Stimulated activated CD4-positive, alpha-beta T cell treated with anti-CD3 and anti-CD28 coated beads, Interleukin-1b, Interleukin-23, amount 100 ng/mL, for 48 hours (primary cell): ENCODE measurements at regions not wholly inside any gene's neighbourhood (a gene's known extent, or its start where the extent isn't known, plus 50 kb on each side); places are given as distances from the start of the nearest gene placed in this dataset.

Source experiments
- DNase-seq: peaks from one replicate; pipeline ENCODE4 v3.0.0-alpha.2; 2020

GRCh38 chr2:83602753-83603152 is 856.3 kb downstream of the SUCLG1 start:
- no peak for DNase-seq

GRCh38 chr2:83596592-83597282 is 862.3 kb downstream of the SUCLG1 start:
- no peak for DNase-seq

- DNase-seq, result no peak
Observed at GRCh38 chr2:83595926-83596325, 863.2 kb downstream of the SUCLG1 start.

DNA sequence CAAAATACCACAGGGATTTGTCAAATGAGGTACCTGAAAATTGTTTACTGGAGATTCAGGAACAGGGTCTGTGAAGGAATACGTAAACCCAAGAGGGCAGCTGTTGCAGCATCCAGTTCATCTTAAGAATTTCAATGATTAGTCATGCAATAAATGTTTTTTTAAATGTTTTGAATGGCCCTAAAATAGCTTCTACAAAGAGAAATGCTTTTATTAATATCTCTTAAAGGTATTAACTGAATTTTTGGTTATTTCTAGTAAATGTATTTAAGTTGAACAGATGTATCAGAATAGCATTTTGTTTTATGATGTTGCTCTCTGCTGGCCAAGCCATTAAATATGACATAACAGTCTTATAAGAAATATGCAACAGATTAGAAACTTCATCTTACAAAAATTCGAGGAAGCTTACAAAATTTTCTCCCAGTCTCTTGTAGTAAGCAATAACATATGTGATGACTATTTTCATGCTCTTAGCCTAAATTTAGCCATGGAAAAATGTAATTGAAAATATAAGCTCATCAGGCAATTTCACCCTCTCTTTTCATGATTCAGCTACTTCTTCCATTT is 863.9 kb downstream of the SUCLG1 start:
- no peak for DNase-seq

DNA sequence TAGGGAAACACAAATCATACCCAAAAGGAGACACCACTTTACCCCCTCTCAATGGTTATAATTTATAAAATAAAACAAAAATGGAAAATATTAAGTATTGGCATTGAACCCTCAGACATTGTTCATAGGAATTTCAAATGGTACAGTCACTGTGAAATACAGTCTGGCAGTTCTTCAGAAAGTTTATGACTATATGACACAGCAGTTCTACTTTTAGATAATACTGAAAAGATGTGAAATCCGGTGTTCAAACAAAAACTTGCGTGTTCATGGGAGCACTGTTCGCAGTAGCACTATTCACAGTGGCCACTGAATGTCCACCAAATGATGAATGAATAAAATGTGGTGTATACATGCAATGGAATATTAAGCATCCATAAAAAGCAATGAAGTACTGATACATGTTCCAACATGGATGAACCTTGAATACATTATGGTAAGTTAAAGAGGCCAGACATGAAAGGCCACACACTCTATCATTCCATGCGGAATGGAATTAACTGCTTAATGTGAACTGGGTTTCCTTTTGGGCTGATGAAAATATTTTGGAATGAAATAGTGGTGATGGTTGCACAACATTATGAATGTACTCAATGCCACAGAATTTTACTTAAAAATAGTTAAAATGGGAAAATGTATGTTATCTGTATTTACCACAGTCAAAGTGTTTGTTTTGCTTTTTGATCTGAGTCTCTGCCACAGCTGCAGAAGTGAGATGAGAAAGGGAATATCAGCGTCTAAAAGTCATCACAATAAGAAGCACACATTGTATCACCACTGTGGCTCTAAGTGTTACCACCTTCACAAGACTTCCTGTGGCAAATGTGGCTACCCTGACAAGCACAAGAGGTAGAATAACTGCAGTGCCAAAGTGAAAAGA is 864.6 kb downstream of the SUCLG1 start:
- DNase-seq, result no peak

DNA sequence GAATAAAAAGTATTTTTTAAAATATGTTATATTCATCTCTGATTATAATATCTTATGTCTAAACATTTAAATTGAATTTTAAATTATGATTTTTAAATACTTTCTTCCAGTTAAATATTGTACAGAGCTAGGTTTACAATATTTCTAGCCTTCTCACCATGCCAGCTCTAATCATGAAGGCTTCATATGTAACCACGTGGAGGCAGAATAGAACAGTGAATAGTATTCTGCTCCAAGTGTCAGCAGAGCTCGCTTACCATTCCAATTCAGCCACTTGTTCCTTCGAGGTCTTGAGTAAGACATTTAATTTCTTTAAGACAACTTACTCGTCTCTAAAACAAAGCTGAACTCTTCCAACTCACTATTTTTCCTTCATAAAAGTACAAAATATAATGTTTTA is 871.8 kb downstream of the SUCLG1 start:
- DNase-seq, result no peak

DNA sequence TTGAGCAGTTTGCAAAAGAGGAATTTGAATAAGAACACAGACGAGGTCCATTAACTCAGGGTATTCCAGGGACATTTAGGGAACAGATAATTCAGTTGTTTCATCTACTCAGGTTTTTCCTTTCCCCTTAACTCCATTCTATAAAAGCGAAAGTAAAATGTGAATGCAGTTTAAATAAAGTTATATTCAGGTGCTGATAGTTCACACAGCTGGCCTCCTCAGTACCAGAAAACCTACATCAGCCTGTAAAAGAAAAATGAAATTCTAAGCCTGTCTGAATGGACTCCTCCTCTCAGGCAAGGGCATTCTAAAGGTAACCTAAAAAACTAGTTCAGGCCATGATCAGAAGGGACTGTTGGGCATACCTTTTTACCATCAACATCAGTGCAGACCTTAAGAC is 873.8 kb downstream of the SUCLG1 start:
- no peak for DNase-seq

DNA sequence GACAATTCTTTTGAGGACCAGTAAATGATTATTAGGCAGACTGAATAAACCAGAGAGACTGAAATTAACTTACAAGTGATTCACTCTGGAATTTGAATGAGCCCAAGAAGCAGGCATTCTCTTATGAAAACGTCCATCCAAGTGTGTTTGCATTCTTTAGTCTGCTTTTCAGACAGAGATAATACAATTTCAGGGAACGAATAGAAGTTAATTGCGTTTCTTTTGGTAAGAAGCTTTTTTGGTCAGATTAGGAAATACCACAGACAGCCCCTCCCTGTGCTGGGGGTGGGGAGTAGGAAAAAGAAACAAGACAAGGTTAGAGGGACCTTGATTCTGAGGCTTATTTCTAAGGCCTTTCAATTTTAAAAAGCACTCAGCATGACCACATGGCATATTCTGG is 874.4 kb downstream of the SUCLG1 start:
- no peak for DNase-seq

- DNase-seq, result no peak
Observed at GRCh38 chr2:83582589-83582988, 876.5 kb downstream of the SUCLG1 start.

GRCh38 chr2:83579507-83579906 is 879.6 kb downstream of the SUCLG1 start:
- DNase-seq, result no peak

DNA sequence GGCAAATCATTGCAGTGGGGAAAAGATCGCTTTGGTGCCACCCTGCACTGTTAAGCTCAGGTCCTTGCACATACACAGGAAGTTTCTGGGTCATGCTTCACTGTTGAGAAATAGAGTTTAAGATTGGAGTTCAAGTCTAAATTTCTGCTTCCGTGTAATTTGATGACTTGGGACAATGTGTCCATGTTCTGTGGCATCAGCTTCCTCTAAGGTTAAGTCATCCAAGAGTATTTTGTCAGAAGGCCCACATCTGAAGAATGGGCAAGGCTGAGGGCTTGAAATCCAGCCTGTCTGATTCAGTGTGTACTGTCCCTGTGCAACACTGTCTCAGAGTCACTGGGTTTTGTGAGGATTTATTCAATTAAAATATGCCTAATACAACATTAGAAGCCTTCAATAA is 880.7 kb downstream of the SUCLG1 start:
- DNase-seq, result no peak

DNA sequence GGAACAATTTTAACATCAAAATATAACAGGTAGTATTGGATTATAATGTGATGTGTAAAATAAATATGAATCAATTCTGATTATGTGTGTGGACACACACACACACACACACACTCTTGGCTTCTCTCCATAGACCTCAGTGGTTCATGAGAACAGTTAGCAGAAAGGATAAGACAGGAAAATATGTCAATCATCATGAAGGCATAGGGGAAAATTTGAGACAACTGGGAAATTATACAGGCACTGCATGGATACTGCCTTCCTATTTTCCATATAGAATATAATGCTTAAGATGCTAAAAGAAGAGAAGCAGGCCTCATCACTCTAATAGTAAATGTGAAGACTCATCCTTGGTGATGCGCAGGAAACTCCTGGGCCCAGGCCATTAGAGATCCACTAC is 884.5 kb downstream of the SUCLG1 start:
- DNase-seq, result no peak

DNA sequence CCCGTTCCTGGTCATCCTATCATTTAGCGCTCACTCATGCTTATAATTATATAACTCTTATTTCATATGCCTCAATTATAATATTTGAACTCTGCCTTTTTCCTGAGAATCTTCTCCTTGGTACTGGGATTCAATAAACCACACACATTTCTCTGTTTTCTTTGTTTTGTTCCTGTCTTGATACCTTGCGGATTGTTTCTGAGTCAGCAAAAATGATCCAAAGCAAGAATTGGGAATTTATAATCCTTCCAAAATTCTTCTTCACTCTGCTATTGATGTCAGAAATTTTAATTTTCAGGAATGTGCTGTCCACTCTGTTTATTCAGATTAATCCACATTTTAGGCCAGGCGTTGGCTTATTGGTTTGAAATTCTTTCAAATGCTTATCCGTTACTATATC is 886.0 kb downstream of the SUCLG1 start:
- no peak for DNase-seq

DNA sequence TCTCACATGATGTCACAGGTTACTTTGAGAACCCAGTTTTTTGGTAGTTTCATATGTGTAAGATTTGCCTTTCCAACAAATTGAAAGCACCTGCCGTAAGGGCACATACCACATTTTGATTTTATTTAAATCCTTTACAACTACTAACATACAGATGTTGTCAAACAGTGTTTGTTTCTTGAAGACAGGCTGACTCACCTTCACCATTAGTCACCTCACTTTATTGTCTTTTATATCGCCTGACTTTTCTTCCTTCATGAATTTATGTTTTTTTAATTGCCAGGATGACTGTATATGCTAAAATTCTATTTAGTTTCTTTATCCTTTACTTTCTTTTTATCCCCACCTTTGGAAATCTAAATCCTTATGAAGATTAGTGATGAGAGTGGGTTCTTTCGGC is 886.7 kb downstream of the SUCLG1 start:
- DNase-seq, result no peak

- no peak for DNase-seq
Observed at GRCh38 chr2:83567551-83567950, 891.5 kb downstream of the SUCLG1 start.

DNA sequence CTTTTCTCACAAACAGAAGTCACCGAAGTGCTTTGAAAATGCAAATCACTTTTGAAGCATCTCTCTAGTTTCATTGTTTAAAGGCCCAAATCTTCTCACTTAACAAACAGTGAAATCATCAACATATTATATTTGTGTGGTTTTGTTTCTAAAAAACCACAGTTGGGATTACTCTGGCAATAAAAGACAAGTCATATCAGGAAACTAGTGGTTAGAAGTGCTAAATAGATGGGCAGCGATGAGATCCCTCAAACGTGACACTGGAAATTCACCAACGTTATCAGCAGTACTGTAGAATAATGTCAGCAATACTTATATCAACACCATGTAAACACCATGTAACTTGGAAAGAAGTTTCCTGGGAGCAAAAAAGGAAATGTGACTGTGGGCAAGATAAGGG is 893.5 kb downstream of the SUCLG1 start:
- no peak for DNase-seq

GRCh38 chr2:83565181-83565580 is 893.9 kb downstream of the SUCLG1 start:
- DNase-seq, result no peak

GRCh38 chr2:83561592-83561991 is 897.5 kb downstream of the SUCLG1 start:
- no peak for DNase-seq

DNA sequence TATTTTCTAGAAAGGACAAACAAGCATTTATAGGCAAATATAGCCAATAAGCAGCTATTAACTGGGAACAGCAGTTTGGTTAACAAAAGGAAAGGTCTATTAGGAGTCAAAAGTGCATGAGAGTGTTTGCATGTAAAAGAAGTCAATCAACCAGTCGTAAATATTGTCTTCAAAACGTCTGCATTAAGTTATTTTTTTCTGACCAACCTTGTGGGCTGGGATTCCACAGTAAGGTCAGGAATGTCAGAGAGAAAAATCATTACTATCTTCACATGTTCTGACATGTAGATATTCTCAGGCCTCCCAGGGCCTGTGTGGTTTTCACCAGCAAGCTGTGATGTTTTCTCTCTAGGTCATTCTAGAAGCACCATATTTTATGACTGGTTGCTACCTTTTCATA is 922.5 kb downstream of the SUCLG1 start:
- no peak for DNase-seq

DNA sequence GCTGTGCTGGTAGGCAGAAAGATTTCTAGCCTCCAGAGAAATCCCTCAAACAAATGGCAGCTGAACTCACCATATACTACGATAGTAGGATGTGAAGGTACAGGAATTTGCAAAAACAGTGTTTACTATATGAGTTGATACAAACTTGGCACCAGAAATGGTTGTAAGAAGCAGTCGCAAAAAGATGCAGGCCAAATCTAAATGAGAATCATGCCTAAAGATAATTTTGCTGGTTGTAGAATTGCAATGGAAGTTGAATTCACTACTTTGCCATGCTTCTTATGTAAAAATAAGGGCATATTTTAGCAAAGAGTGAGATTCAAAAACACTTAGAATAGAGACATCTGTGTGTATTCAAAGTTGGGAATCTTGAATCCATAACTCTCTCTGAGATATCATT is 924.7 kb downstream of the SUCLG1 start:
- no peak for DNase-seq

GRCh38 chr2:83531206-83531826 is 927.8 kb downstream of the SUCLG1 start:
- DNase-seq, result no peak

- no peak for DNase-seq
Observed at GRCh38 chr2:83528767-83529166, 930.3 kb downstream of the SUCLG1 start.

DNA sequence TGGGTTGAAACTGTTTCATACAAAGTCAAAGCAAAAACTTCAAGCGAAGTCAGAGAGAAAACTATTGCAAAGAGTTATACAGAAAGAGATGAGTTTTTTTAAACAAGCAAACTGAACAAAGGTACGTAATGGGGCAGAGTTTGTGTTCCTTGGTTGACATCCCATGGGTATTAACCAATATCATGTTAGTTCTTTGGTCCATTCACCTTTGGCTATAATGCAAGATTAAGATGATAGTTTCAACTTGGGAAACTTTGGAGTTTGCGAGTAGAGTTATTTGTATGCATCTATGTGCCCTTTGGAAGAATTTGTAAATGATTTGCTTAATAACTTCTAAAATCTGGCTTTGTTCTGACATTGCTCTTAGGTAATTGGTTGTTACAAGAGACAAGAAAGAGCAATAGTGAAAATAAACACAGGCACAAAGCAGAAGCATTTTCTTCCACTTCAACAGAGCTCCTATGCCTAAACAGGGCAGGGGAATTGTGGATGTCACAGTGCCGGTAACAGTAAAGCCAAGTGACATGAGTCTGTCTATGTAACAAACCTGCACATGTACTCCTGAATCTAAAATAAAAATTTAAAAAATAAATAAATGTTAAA is 936.1 kb downstream of the SUCLG1 start:
- no peak for DNase-seq
